ENCODE measurements at regions not wholly inside any gene's neighbourhood (a gene's known extent, or its start where the extent isn't known, plus 50 kb on each side); places are given as distances from the start of the nearest gene placed in this dataset.

DNA sequence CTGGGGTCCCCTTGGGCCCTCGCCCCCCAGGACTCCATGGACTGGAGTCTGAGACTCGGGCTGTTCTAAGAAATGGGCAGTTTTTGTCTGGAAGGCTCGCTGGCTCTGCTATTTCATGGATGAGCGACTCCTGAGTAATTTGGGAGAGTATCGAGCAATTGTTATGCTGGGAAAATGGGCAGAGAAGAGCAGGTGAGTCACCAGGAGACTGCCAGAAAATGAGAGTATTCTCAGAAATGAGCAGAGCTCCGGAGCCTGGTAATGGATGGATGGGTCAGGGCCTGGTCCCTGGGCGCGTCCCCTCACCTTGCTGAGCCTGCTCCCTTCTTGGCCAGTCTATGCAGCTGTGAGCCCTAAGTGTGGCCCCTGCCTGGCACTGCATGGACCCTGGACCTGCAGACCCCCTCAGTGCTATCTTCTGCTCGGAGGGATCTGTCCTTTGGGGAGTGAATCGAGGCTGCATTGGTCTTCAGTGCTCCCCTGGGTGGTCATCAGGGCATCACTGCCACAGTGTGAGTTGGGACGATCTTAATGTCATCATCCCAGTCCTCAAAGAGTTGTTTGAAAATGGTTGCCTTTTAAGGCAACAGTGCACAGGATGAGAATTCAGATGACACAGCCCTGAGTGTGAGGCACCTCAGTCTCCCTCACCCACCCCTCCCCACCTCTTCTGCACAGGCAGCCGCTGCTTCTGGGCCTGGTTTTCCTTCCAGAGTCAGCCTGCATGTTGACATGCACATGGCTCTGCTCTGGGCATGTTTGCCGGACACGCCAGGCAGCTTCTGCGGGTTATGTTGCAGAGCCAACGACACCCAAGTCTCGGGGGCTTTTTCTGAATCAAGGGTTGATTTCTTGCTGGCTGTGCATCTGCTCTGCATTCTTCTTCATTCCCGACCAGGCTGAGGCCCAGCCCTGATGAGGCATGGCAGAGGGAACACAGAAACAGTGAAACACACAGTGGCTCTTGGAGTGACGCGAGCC lies 519.0 kb downstream of the TBC1D22A start:
- no peaks in the 10 kb centered on the region for H3K27me3 ChIP-seq
- no peaks in the 10 kb centered on the region for H3K36me3 ChIP-seq
- DNase-seq (ENCODE audit: low read depth in 1 of 2, low spot score in 1 of 2): no peak
- no peaks in the 10 kb centered on the region for H3K4me1 ChIP-seq (ENCODE audit: low read depth)
- no peak overlapping the region for H3K27ac ChIP-seq
- TF ChIP-seq, protein P1, sequence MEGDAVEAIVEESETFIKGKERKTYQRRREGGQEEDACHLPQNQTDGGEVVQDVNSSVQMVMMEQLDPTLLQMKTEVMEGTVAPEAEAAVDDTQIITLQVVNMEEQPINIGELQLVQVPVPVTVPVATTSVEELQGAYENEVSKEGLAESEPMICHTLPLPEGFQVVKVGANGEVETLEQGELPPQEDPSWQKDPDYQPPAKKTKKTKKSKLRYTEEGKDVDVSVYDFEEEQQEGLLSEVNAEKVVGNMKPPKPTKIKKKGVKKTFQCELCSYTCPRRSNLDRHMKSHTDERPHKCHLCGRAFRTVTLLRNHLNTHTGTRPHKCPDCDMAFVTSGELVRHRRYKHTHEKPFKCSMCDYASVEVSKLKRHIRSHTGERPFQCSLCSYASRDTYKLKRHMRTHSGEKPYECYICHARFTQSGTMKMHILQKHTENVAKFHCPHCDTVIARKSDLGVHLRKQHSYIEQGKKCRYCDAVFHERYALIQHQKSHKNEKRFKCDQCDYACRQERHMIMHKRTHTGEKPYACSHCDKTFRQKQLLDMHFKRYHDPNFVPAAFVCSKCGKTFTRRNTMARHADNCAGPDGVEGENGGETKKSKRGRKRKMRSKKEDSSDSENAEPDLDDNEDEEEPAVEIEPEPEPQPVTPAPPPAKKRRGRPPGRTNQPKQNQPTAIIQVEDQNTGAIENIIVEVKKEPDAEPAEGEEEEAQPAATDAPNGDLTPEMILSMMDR (IDR thresholded peaks at IDR 0.05; ENCODE audit: low read depth, low read length): no peak
- H3K4me3 ChIP-seq: no peak overlapping the region
- no peaks in the 10 kb centered on the region for H3K9me3 ChIP-seq (ENCODE audit: low read depth)

DNA sequence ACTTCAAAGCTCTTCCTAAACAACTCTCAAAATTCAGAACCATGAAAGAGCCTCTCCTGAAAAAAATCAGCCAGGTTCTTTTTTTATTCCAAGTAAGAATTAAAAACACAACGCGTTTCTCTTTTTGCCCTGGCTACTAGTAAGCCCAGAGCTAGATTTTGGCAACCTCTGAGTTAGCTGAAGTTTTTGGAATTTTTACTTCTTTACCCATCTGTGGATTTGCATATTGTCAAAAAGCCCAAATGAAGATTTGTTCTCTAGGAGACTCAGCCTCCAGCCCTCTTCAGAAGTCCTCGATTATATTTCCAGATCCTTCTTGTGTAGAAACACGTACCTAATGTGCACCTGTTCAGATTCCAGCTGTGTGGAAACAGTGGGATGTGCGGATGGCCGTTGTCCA lies 517.9 kb downstream of the TBC1D22A start:
- no peak overlapping the region for H3K4me3 ChIP-seq
- TF ChIP-seq, protein P1 (IDR thresholded peaks at IDR 0.05; ENCODE audit: low read depth, low read length): no peak
- no peak for DNase-seq (ENCODE audit: low read depth in 1 of 2, low spot score in 1 of 2)
- no peaks in the 10 kb centered on the region for H3K36me3 ChIP-seq
- H3K27ac ChIP-seq: no peak overlapping the region
- H3K4me1 ChIP-seq (ENCODE audit: low read depth): no peaks in the 10 kb centered on the region
- H3K9me3 ChIP-seq (ENCODE audit: low read depth): no peaks in the 10 kb centered on the region
- H3K27me3 ChIP-seq: no peaks in the 10 kb centered on the region

DNA sequence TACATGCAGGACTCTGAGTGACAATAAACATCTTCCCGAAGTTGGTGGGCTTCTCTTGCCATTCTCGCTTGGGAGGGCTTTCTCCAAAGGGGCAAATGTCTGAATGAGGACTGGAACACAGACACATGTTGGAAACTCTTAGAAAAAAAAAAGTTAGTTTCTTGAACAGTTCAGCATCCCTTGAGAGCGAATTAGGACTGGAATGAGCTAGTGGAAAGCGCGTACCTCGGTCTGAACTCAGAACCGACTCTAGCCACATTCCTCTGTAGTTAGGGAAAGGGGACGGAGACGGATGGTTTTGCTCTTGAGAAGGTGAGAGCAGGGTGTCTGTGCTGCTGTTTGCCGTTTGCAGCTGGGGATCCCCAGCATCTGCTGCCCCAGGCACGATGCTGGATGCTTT lies 517.3 kb downstream of the TBC1D22A start:
- no peaks in the 10 kb centered on the region for H3K9me3 ChIP-seq (ENCODE audit: low read depth)

DNA sequence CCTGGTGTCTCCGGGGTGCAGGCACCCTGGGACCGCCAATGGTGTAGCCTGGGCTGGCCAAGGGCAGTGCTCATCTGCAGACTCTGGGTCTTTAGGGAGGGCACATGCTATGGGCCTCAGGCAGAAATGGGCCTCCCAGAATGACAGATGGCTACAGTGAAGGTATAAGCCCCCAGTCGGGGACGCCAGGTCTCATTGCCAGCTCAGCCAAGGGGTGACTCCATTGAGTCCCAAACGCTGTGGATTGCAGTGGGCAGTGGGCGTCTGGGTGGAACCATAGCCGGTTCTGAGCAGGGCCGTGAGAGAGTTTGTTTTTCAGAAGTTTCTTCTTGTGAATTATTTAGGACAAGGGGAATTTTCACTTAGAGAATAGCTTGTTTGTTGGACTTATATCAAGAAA lies 516.9 kb downstream of the TBC1D22A start:
- Histone ChIP-seq H3K27me3 (no peaks in the 10 kb centered on the region), H3K9me3 (ENCODE audit: low read depth) (no peaks in the 10 kb centered on the region), H3K36me3 (no peaks in the 10 kb centered on the region), H3K4me3 (no peak overlapping the region), H3K4me1 (ENCODE audit: low read depth) (no peaks in the 10 kb centered on the region), H3K27ac (no peak overlapping the region)
- TF ChIP-seq, protein P1 (IDR thresholded peaks at IDR 0.05; ENCODE audit: low read depth, low read length): no peak
- no peak for DNase-seq (ENCODE audit: low read depth in 1 of 2, low spot score in 1 of 2)

More for the DNA sequence above, 517.3 kb downstream of the TBC1D22A start:
- no peak overlapping the region for H3K27ac ChIP-seq
- no peaks in the 10 kb centered on the region for H3K4me1 ChIP-seq (ENCODE audit: low read depth)
- TF ChIP-seq, protein P1 (IDR thresholded peaks at IDR 0.05; ENCODE audit: low read depth, low read length): no peak
- H3K36me3 ChIP-seq: no peaks in the 10 kb centered on the region
- DNase-seq (ENCODE audit: low read depth in 1 of 2, low spot score in 1 of 2): no peak
- H3K27me3 ChIP-seq: no peaks in the 10 kb centered on the region
- H3K4me3 ChIP-seq: no peak overlapping the region

DNA sequence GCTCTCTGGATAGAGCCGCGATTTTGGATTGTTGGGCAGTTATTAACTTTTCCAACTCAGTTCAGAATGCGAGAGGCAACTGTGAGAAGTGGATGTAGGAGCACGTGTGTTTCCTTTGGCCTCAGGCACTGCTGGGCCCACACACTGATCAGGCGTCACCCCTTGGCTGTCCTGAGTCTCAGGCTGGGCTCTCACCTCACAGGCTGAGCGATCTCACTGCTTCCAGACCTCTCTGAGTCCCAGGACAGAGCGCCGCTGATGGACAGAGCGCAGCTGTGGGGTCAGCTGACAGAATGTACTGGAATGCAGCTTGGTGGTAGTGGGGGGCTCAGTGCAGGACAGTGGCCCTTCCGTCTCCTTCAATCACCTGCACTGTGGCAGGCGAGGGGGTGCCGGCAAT lies 516.2 kb downstream of the TBC1D22A start:
- no peak overlapping the region for H3K27ac ChIP-seq
- no peak overlapping the region for H3K4me3 ChIP-seq
- H3K27me3 ChIP-seq: no peaks in the 10 kb centered on the region
- DNase-seq (ENCODE audit: low read depth in 1 of 2, low spot score in 1 of 2): no peak
- H3K4me1 ChIP-seq (ENCODE audit: low read depth): no peaks in the 10 kb centered on the region
- TF ChIP-seq, protein P1 (IDR thresholded peaks at IDR 0.05; ENCODE audit: low read depth, low read length): no peak
- no peaks in the 10 kb centered on the region for H3K36me3 ChIP-seq
- no peaks in the 10 kb centered on the region for H3K9me3 ChIP-seq (ENCODE audit: low read depth)
